ENCODE measurements at regions not wholly inside any gene's neighbourhood (a gene's known extent, or its start where the extent isn't known, plus 50 kb on each side); places are given as distances from the start of the nearest gene placed in this dataset.
"Not testable (repeated sequence)": the region's sequence is repeated elsewhere in the genome, so short reads cannot be mapped to it uniquely, and the experiment has no call there.

DNA sequence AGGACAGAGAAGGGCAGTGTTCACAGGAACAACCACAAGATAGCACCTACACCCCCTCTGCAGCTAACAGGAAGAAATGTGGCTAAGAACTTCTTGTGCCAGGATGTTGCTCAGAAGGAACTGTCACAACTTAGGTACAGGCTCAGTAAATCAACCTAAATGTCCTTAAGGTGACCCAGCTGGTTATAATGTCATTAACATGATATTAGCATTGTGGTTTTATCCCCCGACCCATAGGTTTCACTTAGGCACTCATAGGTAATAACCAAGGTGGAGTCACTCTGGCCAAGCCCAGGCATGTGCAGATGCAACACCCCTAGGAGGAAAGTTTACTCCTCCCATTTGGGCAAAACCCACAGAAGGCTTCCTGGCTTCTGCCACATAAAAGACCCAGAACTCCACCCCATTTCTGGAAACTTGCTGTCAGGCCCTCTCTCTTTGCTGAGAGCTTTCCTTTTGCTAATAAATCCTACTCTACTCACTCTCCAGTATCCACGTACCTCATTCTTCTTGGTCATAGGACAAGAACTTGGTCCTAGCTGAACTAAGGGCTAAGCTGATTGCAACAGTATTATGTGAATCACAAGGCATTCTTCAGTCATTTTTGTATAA is 951.3 kb downstream of the SLITRK5 start:
- DNase-seq: no peak

DNA sequence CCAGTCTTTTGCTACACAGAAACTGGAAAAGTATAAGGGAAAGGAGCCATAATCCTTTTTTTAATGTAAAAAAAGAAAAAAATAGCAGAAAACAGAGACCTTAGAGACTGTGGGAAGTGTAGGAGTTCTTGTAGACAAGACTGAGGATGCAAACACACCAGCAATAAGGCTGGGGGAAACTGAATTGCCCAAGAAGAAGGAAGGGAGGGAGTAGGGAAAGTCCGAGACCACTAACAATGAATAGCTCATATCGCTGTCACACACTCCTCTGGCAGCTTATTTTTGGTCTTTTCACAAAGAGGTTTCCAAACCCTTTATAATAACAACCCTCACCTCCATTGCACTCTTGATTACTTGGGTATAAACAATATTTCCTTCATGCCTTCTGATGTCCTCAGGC is 952.0 kb downstream of the SLITRK5 start:
- DNase-seq: no peak

DNA sequence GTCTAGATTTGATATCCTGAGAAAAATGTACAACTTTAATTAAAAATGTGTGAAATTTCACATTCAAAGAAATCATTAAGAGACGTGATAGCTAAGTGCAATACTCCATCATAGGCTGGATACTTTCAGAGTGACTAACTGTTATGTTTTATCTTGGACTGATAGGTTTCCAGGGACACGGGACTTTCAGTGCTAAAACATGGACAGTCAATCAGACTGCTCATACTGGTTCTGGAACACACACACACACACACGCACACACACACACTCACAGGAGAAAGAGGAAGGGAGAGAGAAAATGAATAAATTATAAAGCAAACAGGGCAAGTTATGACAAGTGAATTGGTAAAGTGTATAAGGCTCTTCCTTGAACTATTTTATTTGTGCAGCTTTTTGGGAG is 955.9 kb downstream of the SLITRK5 start:
- DNase-seq: no peak

DNA sequence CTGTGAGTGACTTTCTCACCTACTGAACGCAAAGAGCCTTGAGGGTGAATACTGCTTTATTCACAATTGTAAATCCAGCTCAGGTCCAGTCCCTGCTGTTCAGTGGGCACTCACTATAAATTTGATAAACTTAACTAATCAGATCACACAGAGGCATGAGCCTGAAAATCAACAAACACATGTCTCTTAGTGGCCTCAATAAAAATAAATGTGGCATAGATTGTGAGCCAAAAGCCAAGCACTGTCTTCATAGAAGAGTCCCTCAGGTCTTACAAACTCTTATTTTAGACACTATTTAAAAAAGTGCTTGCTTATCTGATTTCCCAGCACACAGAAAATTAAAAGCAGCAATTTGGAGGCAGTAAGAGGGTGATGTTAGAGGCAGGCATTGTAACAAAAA is 957.7 kb downstream of the SLITRK5 start:
- no peak for DNase-seq

DNA sequence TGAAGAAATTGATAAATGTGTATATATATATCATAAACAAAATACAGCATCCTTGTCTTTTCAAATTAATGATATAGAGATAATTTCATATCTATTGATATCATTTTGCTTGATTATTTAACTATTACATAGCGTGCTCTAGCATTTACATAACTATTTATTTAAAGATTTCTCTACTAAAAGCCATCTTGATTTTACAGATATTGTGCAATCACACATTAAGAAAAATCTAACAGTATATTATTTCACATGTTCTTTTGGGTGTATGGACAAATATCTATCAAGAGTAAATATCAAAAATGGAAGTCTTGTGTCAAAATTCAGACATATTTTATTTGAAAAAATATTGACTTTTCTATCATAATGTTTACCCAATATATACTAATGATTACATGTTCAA is 966.8 kb downstream of the SLITRK5 start:
- DNase-seq: no peak

DNA sequence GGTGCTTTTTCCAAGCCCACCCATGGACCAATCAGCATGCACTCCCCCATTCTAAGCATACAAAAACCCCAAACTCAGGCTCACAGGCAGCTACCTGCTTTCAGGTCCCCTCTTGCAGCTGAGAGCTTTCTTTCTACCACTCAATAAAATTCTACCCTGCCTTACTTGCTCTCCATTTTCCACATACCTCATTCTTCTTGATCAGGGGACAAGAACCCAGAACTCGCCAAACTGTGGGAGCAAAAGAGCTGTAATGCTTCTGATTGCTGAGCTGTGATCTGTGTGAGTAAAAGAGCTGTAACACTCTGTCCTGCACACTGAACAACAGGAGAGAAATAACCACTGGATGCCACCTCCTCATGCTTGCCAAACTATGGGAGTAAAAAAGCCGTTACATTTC is 972.1 kb downstream of the SLITRK5 start:
- DNase-seq: peak; percentile 0

- no peak for DNase-seq
These were observed 977.6 kb downstream of the SLITRK5 start for GRCh38 chr13:88648598-88649373.

- no peak for DNase-seq
These were observed 978.7 kb downstream of the SLITRK5 start for GRCh38 chr13:88649855-88650254.

GRCh38 chr13:88651531-88651930 is 980.4 kb downstream of the SLITRK5 start:
- no peak for DNase-seq

- DNase-seq: no peak
These were observed 985.6 kb downstream of the SLITRK5 start for GRCh38 chr13:88656751-88657150.

DNA sequence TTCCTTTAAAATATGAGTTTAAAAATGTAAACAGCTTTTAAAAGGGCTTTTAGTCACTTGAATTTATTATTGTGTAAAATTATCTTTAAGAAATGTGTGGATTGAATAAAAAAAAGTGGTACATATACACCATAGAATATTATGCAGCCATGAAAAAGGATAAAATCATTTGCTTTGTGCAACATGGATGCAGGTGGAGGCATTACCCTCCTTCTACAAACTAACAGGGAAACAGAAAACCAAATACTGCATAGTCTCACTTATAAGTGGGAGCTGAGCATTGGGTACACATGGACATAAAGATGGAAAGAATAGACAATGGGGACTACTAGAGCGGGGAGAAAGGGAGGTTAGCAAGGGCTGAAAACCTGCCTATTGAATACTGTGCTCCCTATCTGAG is 999.3 kb downstream of the SLITRK5 start:
- no peak for DNase-seq

GRCh38 chr13:88674841-88675240 is 1003.7 kb downstream of the SLITRK5 start:
- DNase-seq: no peak

DNA sequence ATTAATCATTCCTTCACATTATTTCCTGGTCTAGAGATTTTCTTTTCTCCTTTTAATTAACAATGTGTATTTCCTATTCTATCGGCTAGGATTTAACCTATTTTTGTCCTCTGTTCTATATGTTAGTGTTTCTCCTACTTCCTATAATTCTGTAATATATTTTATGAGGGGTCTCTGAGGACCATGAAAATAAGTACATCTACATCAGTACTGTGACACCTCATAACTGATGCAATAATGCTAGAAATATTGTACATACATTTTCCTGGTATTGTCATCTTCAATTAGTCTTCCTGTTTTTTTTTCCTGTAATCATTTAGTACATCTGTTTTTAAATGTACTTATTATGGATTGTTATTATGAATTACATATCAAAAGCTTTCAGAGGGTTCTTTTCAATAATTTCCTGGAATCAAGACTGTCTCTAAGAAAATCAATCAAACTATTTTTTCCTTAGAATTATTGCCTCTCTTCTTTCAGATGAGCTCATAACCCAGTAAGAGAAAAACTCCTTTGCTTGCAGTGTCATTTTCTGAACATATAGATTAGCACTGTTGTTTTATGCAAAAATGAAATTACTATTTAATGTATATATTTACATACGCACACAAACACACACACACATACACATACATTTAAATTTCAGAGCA is 1004.3 kb downstream of the SLITRK5 start:
- DNase-seq: no peak

DNA sequence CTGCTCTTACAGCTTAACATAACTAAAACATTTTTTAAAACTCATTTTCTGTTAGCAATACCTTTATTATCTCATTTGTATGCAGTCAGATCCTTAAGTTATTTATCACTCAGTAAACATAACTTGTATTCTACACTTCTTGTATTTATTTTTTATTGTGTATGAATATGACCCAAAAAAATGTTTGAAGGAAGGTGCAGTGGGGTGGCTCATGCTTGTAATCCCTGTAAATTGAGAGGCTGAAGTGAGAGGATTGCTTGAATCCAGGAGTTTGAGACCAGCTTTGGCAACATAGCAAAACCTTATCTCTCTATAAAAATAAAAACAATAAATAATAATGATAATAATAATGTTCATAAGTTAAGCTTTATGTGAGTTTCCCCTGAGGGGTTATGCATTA is 1004.8 kb downstream of the SLITRK5 start:
- no peak for DNase-seq

- DNase-seq: no peak
These were observed 1014.3 kb downstream of the SLITRK5 start for GRCh38 chr13:88685459-88685858.

- DNase-seq: no peak
These were observed 1030.4 kb downstream of the SLITRK5 start for GRCh38 chr13:88701551-88701950.

DNA sequence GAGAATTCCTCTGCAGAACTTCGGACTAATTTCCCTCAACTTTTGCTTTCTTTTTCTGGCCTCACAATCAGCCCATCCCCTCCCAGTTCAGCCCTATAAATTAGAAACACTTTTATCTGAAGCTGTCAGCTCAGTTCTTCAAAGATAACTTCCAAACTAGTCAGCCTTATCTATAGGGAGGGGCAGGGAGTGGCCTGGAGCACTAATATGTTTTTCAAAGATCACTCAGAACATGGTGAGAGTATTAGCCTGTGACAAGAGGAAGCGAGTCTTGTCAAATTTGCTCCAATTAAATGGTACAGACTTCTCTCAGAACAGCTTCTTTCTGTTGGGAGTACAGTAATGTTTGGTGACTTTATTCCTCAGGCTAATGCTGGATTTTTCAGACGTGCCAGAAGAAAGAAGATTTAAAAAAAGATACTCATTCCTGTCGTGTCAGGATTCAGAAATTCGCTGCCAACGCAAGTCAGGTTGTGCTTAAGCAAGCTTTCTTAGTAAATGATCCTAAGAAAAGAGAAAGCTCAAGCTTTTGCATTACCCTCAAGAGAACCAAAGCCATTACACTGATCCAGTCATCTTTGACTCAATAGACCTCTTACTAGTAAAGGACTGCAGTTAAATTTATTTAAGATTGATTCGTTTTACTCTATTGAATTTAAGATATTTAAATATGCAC is 1033.6 kb downstream of the SLITRK5 start:
- no peak for DNase-seq

- no peak for DNase-seq
These were observed 1036.5 kb downstream of the SLITRK5 start for GRCh38 chr13:88707646-88708045.

DNA sequence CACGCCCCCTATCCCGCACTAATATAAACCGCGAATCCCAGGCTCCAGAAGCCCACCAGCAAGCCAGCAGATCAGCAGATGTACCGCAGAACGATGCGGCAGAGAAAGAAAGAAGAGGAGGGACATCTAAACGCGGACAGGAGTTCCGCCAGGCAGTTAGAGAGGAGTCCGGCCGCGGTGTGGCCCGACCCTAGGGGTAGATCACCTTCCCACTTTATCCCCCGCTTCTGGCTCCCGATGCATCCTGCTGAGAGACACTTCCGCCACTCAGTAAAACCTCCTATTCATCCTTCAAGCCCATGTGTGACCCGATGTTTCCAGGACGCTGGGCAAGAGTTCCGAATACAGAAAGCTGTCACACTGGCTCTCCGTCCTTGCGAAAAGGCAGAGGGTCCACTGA is 1046.8 kb downstream of the SLITRK5 start:
- no peak for DNase-seq

- no peak for DNase-seq
These were observed 1047.6 kb downstream of the SLITRK5 start for GRCh38 chr13:88718781-88719180.

DNA sequence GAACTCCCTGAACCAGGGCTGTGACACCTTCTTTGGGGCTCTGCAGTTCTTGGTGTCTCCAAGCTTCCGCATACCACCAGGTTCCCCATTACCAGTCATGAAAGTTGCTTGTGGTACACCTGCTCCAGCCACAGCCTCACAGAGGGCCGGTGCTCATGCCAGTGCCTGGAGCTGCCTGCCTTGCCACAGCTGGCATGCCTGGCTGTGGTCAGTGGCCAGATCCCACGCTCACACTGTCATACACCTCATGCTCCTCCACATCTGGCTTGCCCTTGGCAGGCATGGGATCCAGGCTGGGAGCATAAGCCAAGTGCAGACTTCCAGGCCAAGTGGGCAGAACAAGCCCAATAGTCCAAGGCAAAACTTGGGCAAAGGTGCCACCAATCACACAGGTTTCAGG is 1054.9 kb downstream of the SLITRK5 start:
- DNase-seq: no peak

DNA sequence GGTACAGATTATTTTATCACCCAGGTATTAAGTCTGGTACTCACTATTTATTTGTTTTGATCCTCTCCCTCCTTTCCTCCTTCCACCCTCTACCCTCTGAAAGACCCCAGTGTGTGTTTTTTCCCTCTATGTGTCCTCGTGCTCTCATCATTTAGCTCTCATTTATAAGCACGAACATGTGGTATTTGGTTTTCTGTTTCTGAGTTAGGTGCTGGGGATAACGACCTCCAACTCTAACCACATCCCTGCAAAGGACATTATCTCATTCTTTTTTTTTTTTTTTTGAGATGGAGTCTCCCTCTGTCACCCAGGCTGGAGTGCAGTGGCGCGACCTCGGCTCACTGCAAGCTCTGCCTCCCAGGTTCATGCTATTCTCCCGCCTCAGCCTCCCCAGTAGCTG is 1056.1 kb downstream of the SLITRK5 start:
- DNase-seq: not testable (repeated sequence)

DNA sequence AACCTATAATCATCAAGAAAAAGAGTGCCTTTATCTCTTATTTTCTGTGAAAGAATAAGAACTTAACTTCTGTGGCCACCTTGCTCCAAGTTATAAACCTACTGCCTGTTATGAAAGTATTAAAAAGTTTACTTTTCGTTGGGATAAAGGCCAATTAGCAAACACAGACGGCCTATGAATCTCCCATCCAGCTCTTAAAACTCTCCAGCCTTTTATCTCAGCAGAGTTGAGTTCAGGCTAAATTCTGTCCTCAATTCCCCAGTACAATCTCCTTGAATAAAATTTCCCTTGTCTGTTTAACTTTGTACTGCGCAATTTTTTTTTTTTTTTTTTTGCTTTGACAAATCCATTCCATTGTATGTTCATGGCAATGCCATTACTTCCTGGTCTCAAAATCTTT is 1058.4 kb downstream of the SLITRK5 start:
- DNase-seq: no peak

- no peak for DNase-seq
These were observed 1064.9 kb downstream of the SLITRK5 start for GRCh38 chr13:88736026-88736425.

All from DMS53 (cell line).